HepG2 (cell line): ENCODE measurements at regions not wholly inside any gene's neighbourhood (a gene's known extent, or its start where the extent isn't known, plus 50 kb on each side); places are given as distances from the start of the nearest gene placed in this dataset.

Source experiments
- ATAC-seq: fragments of 200-7000 bp; cut with Tn5 transposase; 3 replicates; pipeline ENCODE4 v1.9.1; 2020; ENCODE audit warnings: mild to moderate bottlenecking, moderate library complexity
- BruUV-seq: library from RNA; stranded (reverse); fragments of 400-500 nt; replicated peaks from 2 replicates; lab custom pipeline; 2021; lab: Mats Ljungman, UMichigan
- CTCF ChIA-PET: fragments of 300-600 bp; formaldehyde crosslinking; extraction: SDS; loops from one replicate; lab custom pipeline; 2021; ENCODE audit warnings: low total read pairs, inconsistent platforms, low intra/inter-chr PET ratio; lab: Yijun Ruan, JAX
- POLR2A ChIA-PET: fragments of 350-600 bp; sonication (Branson Sonifier 250); formaldehyde crosslinking; loops from one replicate; lab custom pipeline; 2020; ENCODE audit warnings: antibody characterized with exemption, inconsistent platforms; lab: Yijun Ruan, JAX
- DNase-seq: peaks from one replicate; pipeline ENCODE4 v3.0.0-alpha.2; 2015; ENCODE audit warnings: low spot score
- FAIRE-seq: peaks from 3 replicates; lab custom pipeline; 2011; peaks lifted over from hg19 to GRCh38; lab: Jason Lieb, UNC
- H2AFZ ChIP-seq: one replicate; pipeline ENCODE4 v1.6.1; 2011; ENCODE audit warnings: low read length, inconsistent platforms
- H3K27ac ChIP-seq: fragments of 300-600 bp; 3 replicates; pipeline ENCODE4 v1.8.0; 2011; ENCODE audit warnings: mixed run types, mild to moderate bottlenecking, mixed read lengths, low read length, inconsistent platforms; ENCODE audit not compliant: insufficient read depth; ENCODE audit errors: extremely low read length
- H3K27me3 ChIP-seq, 2 experiments: fragments of 200-600 bp in 1 of 2; 2 replicates in 1 of 2; 3 replicates in 1 of 2; pipeline versions ENCODE4 v1.6.0 to v1.8.0; 2011; ENCODE audit warnings: low read length in 2 of 2, mild to moderate bottlenecking in 2 of 2, moderate library complexity in 2 of 2, inconsistent platforms in 1 of 2; ENCODE audit not compliant: insufficient read depth in 2 of 2, control insufficient read depth in 1 of 2
- H3K36me3 ChIP-seq, 2 experiments: fragments of 200-600 bp in 1 of 2; replicated peaks in 1 of 2; 2 replicates in 1 of 2; 3 replicates in 1 of 2; pipeline versions ENCODE4 v1.5.1 to v1.8.0; 2011; ENCODE audit warnings: low read length in 2 of 2, inconsistent platforms in 1 of 2; ENCODE audit not compliant: insufficient read depth in 2 of 2, control insufficient read depth in 1 of 2
- H3K4me1 ChIP-seq: 2 replicates; pipeline ENCODE4 v1.5.1; 2012; ENCODE audit warnings: low read length, inconsistent platforms; ENCODE audit not compliant: insufficient read depth
- H3K4me2 ChIP-seq: 2 replicates; pipeline ENCODE4 v1.6.0; 2011; ENCODE audit warnings: low read depth, low read length, inconsistent platforms
- H3K4me3 ChIP-seq, 3 experiments: fragments of 200-600 bp in 1 of 3; sonication (generic), shearing (Covaris generic) in 1 of 3; replicated peaks in 1 of 3; 2 replicates each; pipeline ENCODE4 v1.5.1; 2011 to 2016; ENCODE audit warnings: low read length in 3 of 3, inconsistent platforms in 2 of 3, low read depth in 2 of 3, mild to moderate bottlenecking in 2 of 3, control low read depth in 1 of 3, mixed read lengths in 1 of 3; ENCODE audit not compliant: insufficient read depth in 1 of 3
- H3K79me2 ChIP-seq: one replicate; pipeline ENCODE4 v1.6.1; 2011; ENCODE audit warnings: low read length, inconsistent platforms; ENCODE audit not compliant: insufficient read depth
- H3K9ac ChIP-seq: 2 replicates; pipeline ENCODE4 v1.6.0; 2011; ENCODE audit warnings: mild to moderate bottlenecking, low read depth, low read length, inconsistent platforms; ENCODE audit not compliant: insufficient read depth
- H3K9me3 ChIP-seq: 2 replicates; pipeline ENCODE4 v1.5.1; 2012; ENCODE audit warnings: mild to moderate bottlenecking, low read length
- H4K20me1 ChIP-seq: 2 replicates; pipeline ENCODE4 v1.6.0; 2011; ENCODE audit warnings: inconsistent platforms, mild to moderate bottlenecking, low read length, moderate library complexity; ENCODE audit not compliant: insufficient read depth
- CREM ChIP-seq, 2 experiments: sonication (generic) in 1 of 2; formaldehyde crosslinking in 1 of 2; IDR thresholded peaks; 2 replicates each; pipeline versions ENCODE4 v1.4.0 to v1.6.1; 2016 to 2020; ENCODE audit warnings: antibody characterized with exemption in 1 of 2, mild to moderate bottlenecking in 1 of 2, missing genetic modification reagents in 1 of 2
- FOXA1 ChIP-seq, 2 experiments: fragments of 450-650 bp in 1 of 2; sonication (generic) in 1 of 2; formaldehyde crosslinking in 1 of 2; IDR thresholded peaks; 2 replicates each; pipeline versions ENCODE4 v1.4.0 to v1.6.1; 2016 to 2020; ENCODE audit warnings: missing genetic modification reagents in 1 of 2
- GABPA ChIP-seq, 2 experiments: IDR thresholded peaks; 2 replicates each; pipeline ENCODE4 v1.6.1; 2011 to 2016; ENCODE audit warnings: low read depth in 2 of 2, low read length in 1 of 2, missing biosample characterization in 1 of 2, missing genetic modification characterization in 1 of 2
- GMEB1 ChIP-seq: sonication (generic); formaldehyde crosslinking; IDR thresholded peaks from 2 replicates; pipeline ENCODE4 v1.5.1; 2020; ENCODE audit warnings: missing genetic modification reagents, mild to moderate bottlenecking, borderline replicate concordance
- KLF12 ChIP-seq: sonication (generic); formaldehyde crosslinking; IDR thresholded peaks from 2 replicates; pipeline ENCODE4 v1.4.0; 2020; ENCODE audit warnings: missing genetic modification reagents, borderline replicate concordance
- KMT2B ChIP-seq: IDR thresholded peaks from 2 replicates; pipeline ENCODE4 v1.6.1; 2016; ENCODE audit warnings: missing genetic modification reagents, missing compliant biosample characterization
- MAFF ChIP-seq: IDR thresholded peaks from 2 replicates; pipeline ENCODE4 v1.6.1; 2011; ENCODE audit warnings: low read depth, low read length, improper control_type of control experiment
- MAFK ChIP-seq, 2 experiments: IDR thresholded peaks in 1 of 2; conservative IDR thresholded peaks in 1 of 2; 2 replicates each; pipeline ENCODE4 v1.6.1; 2011; ENCODE audit warnings: improper control_type of control experiment in 2 of 2, low read length in 2 of 2
- MATR3 ChIP-seq: sonication (generic); formaldehyde crosslinking; IDR thresholded peaks from 2 replicates; pipeline ENCODE4 v1.4.0; 2020; ENCODE audit warnings: missing genetic modification reagents
- MED8 ChIP-seq: sonication (generic); formaldehyde crosslinking; IDR thresholded peaks from 2 replicates; pipeline ENCODE4 v1.8.1; 2023; ENCODE audit warnings: mild to moderate bottlenecking, missing genetic modification reagents; ENCODE audit not compliant: insufficient replicate concordance
- NR2C2 ChIP-seq: sonication (generic); formaldehyde crosslinking; IDR thresholded peaks from 2 replicates; pipeline ENCODE4 v1.4.0; 2020; ENCODE audit warnings: missing genetic modification reagents, mild to moderate bottlenecking, moderate library complexity, borderline replicate concordance
- NR3C1 ChIP-seq: sonication (generic); formaldehyde crosslinking; IDR thresholded peaks from 2 replicates; pipeline ENCODE4 v1.4.0; 2020; ENCODE audit warnings: missing genetic modification reagents
- SNAPC5 ChIP-seq: sonication (generic); formaldehyde crosslinking; IDR thresholded peaks from 2 replicates; pipeline ENCODE4 v1.8.1; 2023; ENCODE audit warnings: mild to moderate bottlenecking, missing genetic modification reagents, borderline replicate concordance
- SOX5 ChIP-seq: IDR thresholded peaks from 2 replicates; pipeline ENCODE4 v1.6.1; 2016; ENCODE audit warnings: borderline replicate concordance
- ZNF232 ChIP-seq: sonication (generic); formaldehyde crosslinking; IDR thresholded peaks from 2 replicates; pipeline ENCODE4 v1.4.0; 2020; ENCODE audit warnings: missing genetic modification reagents, borderline replicate concordance
- ZNF251 ChIP-seq: sonication (generic); formaldehyde crosslinking; IDR thresholded peaks from 2 replicates; pipeline ENCODE4 v1.9.0; 2021; ENCODE audit warnings: mild to moderate bottlenecking, missing genetic modification reagents
- ZNF34 ChIP-seq: sonication (generic); formaldehyde crosslinking; IDR thresholded peaks from 2 replicates; pipeline ENCODE4 v1.4.0; 2020; ENCODE audit warnings: mild to moderate bottlenecking, missing genetic modification reagents, borderline replicate concordance
- ZNF367 ChIP-seq: sonication (generic); formaldehyde crosslinking; IDR thresholded peaks from 2 replicates; pipeline ENCODE4 v1.4.0; 2020; ENCODE audit warnings: missing genetic modification reagents, borderline replicate concordance
- ZNF547 ChIP-seq: sonication (generic); formaldehyde crosslinking; IDR thresholded peaks from 2 replicates; pipeline ENCODE4 v1.5.1; 2020; ENCODE audit warnings: mild to moderate bottlenecking, missing genetic modification reagents
- ZNF776 ChIP-seq: sonication (generic); formaldehyde crosslinking; IDR thresholded peaks from 2 replicates; pipeline ENCODE4 v1.4.0; 2020; ENCODE audit warnings: mild to moderate bottlenecking, missing genetic modification reagents
- WGBS: methylation state at CpG from one replicate; pipeline ENCODE4 v1.1.6; 2017; ENCODE audit warnings: low lambda C conversion rate; 5-methylcytosine and 5-hydroxymethylcytosine counted together
- in situ Hi-C: cut with HindIII; loops from 2 replicates; pipeline ENCODE4 v1.10.0; 2017; ENCODE audit warnings: low pct_unique_long_range_greater_than_20kb; ENCODE audit not compliant: extremely low pct_ligation_motif_present
- intact Hi-C: fragments of 100-400 bp; cut with micrococcal nuclease; formaldehyde crosslinking; loops from one replicate; pipeline ENCODE4 v1.10.0; 2022; ENCODE audit not compliant: unreplicated experiment

DNA sequence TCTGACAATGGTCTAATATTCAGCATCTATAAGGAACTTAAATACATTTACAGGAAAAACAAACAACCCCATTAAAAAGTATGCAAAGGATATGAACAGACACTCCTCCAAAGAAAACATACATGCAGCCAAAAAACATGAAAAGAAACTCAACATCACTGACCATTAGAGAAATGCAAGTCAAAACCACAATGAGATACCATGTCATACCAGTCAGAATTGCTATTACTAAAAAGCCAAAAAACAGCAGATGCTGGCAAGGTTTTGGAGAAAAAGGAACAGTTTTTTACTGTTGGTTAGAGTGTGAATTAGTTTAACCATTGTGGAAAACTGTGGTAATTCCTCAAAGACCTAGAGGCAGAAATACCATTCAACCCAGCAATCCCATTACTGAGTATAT, 339.0 kb upstream of the ADGRB3 start (continued):
- TF ChIP-seq GABPA (IDR thresholded peaks at IDR 0.05; ENCODE audit: low read depth, low read length): no peak
- no peak for TF ChIP-seq GABPA (CRISPR knock-in tag; IDR thresholded peaks at IDR 0.05; ENCODE audit: low read depth)
- TF ChIP-seq ZNF367: no peak
- no peak for TF ChIP-seq CREM (IDR thresholded peaks at IDR 0.05)
- no peak for TF ChIP-seq CREM (CRISPR knock-in tag; IDR thresholded peaks at IDR 0.05)
- TF ChIP-seq ZNF232 (CRISPR knock-in tag): no peak
- no peak for TF ChIP-seq SNAPC5 (CRISPR knock-in tag)
- TF ChIP-seq KLF12 (CRISPR knock-in tag): no peak

- ChIA-PET POLR2A (no interaction called here), CTCF (no interaction called here)
- no peak for FAIRE-seq
- BruUV-seq: no TSS peak
- Histone ChIP-seq H3K9ac (no peak overlapping the region), H3K4me1 (no peaks in the 10 kb centered on the region), H3K4me2 (no peak overlapping the region), H2AFZ (no peak overlapping the region), H3K27me3 (no peaks in the 10 kb centered on the region), H3K4me3 (no peak overlapping the region), H3K9me3 (0 out of 2 replicates have a peak, but pooled peaks cover 8% of the 10 kb centered on the region), H4K20me1 (no peaks in the 10 kb centered on the region), H3K36me3 (no peaks in the 10 kb centered on the region), H3K79me2 (no peaks in the 10 kb centered on the region), H3K27ac (no peak overlapping the region)
- intact Hi-C loops (no loop called here), in situ Hi-C loops (no loop called here)
- no peak for ATAC-seq
- WGBS: 0% methylated on average over 1 of the region's 1 CpG
- no peak for TF ChIP-seq KMT2B (CRISPR knock-in tag)
- peak; percentile 69 for TF ChIP-seq MAFF
- no peak for TF ChIP-seq NR3C1 (CRISPR knock-in tag)
- no peak for TF ChIP-seq NR2C2
- peak; percentile 48 to 77; a peak in 3 of 4 replicates for TF ChIP-seq MAFK (conservative IDR thresholded peaks at IDR 0.05 in 1 of 2, IDR thresholded peaks at IDR 0.05 in 1 of 2; ENCODE audit: low read length in 2 of 2)
- no peak for TF ChIP-seq ZNF34 (CRISPR knock-in tag)
- TF ChIP-seq ZNF547 (CRISPR knock-in tag): no peak
- TF ChIP-seq MATR3 (CRISPR knock-in tag): no peak
- no peak for TF ChIP-seq MED8 (CRISPR knock-in tag)
- no peak for TF ChIP-seq SOX5
- no peak for TF ChIP-seq GMEB1 (CRISPR knock-in tag)
- no peak for TF ChIP-seq FOXA1 (IDR thresholded peaks at IDR 0.05)
- TF ChIP-seq FOXA1 (CRISPR knock-in tag; IDR thresholded peaks at IDR 0.05): no peak
- TF ChIP-seq ZNF776 (CRISPR knock-in tag): no peak
- TF ChIP-seq ZNF251 (CRISPR knock-in tag): no peak
- DNase-seq: no peak
Measured at GRCh38 chr6:68282646-68283045, 352.4 kb upstream of the ADGRB3 start.
